GM18499 (cell line): ENCODE measurements at regions not wholly inside any gene's neighbourhood (a gene's known extent, or its start where the extent isn't known, plus 50 kb on each side); places are given as distances from the start of the nearest gene placed in this dataset.
"Not testable (repeated sequence)": the region's sequence is repeated elsewhere in the genome, so short reads cannot be mapped to it uniquely, and the experiment has no call there.

Experiments used
- ATAC-seq: cut with Tn5 transposase; IDR thresholded peaks from one replicate; pipeline ENCODE4 v1.9.1; 2021; ENCODE audit warnings: moderate number of reproducible peaks; ENCODE audit not compliant: insufficient read depth, unreplicated experiment

DNA sequence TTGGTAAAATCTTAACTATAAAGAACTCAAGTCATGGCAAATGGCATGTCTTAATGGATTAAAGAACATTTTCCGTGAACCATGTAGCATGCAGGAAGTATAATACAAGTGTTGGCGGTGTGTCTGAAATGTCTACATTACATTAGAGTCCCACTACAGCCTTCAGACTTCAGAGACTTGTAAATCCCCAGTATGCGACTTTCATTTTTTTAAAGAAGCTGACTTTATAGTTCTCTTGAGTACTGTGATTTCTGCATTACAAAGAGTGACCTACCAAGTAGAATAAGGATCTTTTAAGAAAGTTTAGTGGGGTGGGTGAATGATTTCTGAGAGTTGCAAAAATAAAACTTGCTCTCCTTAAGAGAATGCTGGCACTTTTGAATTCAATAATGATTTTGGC lies 140.7 kb upstream of the FN1 start:
- ATAC-seq = no peak

DNA sequence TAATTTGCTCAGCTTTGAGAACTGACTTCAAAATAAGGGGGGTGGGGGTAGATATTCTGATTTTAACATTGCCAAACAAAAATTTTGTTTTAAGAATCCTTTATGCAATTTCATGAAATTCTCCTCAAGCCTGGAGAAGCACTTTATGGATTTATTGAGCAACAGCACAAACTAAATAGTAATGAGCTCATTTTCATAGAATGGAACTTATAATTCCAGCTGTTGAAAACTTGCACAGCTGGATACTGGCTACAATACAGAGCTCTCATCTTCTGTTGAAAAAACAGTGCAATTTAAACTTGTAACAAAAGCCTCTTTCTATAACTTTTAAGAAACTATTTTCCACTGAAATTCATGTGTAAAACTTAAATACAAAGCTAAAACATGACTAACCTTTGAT lies 137.6 kb upstream of the FN1 start:
- ATAC-seq = no peak

DNA sequence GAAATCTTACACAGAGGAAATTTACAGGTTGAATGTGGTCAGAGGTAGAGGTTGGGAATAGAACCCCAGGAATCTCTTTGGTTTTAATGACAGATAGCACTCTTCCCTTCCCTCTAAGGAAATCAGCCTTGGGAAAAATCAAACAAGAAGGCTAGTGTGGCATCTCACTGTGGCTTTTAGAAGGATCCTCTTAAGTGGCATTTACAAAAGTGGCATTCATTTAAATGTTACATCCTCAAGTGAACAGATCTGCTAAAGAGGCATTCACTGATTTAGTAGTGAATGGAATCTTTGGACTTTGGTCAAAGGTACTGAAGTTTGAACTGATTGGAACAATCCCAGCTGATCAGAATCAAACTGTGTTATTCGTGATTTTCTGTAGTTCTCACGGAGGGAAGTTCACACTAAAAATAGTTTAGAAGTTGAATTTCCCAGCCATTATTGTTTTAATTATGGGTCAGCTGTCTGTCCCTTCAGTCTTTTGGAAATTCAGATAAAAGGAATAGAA lies 136.5 kb upstream of the FN1 start:
- no peak for ATAC-seq

DNA sequence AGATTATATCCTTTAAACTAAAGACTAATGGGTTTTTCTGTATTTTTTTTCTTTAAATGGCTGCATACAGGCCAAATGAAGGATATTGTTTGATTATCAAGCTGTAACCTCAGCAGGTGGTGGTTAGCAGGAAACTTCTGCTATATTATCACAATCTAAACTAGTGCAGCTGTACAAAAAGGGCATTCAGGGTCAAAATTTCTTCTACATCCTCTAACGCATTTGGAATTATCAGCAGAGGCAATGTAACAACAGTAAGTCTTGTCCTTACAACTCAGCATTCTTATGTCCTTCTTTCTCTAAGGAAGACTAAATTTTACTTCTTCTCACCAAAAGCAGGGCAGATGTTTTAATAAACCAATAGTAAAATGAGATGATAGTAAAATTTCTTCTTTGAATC lies 135.8 kb upstream of the FN1 start:
- no peak for ATAC-seq

DNA sequence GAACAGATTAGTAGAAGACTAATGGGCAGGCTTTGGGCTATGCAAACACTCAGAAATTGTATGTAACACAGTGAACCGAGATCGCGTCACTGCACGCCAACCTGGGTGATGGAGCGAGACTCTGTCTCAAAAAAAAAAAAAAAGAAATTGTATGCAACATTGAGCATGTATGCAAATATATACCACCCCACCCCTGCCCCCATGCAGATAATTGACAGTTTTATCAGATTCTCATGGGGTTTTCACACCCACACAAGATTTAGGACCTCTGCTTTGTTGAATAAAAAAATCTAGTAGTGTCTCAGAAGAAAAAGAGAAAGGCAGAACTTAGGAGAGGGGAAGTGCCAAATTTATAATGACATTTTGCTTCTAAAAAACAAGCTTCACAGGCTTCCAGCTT lies 131.6 kb upstream of the FN1 start:
- ATAC-seq = no peak

DNA sequence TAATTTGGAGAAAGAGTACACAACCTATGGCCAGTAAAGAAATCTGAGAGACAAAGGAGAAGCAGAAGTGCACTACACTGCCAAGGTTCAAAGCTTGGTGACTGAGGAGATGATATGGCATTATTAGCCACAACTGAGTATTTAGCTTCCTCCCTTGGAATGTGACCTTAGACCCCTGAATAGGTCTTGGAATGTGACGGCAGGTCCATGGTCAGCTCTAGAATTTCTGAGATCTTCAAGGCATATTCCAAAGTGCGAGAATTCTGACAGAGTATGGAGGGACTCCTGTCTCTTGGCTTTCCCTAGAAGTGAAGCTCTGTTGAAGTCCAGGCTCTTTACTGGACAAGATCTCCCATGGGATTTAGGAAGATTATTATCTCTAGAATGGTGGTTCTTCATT lies 130.0 kb upstream of the FN1 start:
- ATAC-seq = no peak

DNA sequence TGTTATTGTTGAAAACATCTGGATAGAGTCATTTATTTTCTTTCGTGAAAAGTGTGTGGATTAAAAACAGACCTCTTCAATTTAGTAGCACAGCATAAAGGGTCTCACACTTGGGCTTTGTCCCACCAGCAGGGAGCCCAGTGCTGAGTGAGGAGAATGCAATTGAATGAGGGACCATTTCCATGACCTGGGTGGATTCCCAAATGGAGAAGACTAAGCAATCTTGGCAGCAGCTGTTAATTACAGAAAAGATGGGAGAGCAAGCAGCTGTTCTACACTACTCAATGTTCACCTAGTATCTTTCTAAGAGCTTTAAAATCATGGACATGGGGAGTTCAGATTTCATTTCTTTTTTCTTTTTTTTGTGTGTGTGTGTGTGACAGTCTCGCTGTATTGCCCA lies 121.8 kb upstream of the FN1 start:
- ATAC-seq = no peak

DNA sequence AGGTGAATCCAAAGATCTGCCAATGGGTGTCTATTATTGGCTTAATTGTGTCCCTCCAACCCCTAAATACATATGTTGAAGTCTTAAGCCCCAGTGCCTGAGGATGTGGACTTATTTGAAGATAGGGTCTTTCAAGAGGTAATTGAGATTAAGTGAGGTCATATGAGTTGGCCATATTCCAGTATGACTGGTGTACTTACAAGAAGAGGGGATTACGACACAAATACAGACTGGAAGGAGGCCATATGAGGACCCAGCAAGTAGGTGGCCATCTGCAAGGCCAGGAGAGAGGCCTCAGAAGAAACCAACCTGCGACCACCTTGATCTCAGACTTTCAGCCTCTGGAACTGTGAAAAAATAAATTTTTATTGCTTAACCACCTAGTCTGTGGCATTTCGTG lies 121.1 kb upstream of the FN1 start:
- no peak for ATAC-seq

DNA sequence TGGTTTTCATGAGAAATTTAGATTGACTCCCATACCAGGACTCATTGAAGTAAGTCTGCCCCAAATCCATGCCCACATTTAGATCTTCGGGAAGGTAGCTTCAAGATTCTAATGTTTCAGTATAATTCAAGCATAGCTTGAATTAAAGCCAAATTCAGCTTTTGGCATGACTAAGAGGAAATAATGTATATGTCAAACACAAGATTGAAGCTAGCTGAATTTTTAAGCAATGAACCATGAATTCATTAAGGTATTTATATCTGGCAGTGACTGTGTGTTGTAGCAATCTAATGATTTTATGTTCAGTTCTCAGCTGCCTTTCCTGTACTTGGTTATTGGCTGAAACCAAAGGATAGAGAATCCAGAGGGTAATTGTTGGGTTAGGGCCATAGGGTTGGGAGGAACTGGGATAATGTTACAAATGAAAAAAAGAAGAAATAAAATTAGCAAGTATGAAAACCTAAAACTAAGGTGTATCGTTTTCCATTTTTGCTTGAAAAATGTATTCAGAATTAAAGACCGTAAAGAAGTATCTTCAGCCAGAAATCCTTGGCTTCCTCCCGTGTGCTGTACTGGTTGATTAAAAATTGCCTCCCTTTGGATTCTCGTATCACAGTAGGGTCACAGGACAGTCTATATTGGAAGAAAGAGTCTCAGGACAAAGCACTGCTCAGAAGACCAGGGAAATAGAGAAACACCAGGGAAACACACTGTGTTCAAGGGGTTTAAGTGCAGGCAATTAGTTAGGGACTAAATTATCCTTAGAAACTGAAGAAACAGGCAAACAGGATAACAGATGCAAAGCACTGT lies 119.0 kb upstream of the FN1 start:
- no peak for ATAC-seq

DNA sequence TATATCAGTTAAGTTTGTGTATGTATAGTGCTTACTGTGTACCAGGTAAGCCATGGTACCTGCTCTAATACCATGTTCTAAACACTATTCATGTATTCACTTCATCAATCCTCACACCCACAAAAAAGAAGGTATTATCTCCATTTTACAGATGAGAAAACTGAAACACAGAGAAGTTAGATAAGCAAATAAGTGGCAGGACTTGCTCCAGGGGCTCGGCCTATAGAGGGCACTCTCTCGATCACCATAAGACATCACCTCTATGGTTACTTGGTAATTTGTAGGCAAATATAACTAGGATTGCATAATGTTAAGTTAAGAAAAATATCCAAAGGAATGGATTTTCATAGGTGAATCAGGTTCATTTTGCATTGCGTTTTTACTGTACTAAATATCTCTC lies 118.1 kb upstream of the FN1 start:
- no peak for ATAC-seq

DNA sequence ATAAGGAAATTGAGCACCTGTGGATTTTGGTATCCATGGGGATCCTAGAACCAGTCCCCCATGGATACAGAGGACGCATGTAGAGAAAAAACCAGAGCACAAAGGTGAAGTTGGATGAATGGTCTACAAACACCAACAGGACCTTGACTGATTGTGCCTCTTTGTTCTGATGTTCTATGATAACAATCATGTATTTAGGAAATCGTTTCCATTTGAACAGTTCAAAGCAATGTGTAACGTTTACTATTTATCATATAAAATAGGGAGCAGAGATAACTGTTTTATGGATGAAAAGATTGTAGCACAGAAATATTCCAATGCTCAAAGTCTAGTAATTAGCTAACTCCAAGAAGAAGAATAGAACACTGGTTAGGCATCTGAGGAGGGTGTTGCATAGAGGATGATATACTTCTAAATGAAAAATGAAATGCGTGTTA lies 116.3 kb upstream of the FN1 start:
- ATAC-seq = no peak

DNA sequence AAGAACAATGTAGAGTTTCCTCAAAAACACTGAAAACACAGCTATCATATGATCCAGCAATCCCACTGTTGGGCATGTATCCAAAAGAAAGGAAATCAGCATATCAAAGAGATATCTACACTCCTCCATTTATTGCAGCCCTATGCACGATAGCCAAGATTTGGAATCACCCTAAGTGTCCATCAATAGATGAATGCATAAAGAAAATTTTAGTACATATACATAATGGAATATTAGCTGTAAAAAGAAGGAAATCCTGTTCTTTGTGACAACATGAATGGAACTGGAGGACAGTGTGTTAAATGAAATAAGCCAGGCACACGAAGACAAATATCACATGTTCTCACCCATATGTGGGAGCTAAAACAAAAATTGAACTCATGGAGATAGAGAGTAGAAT lies 114.5 kb upstream of the FN1 start:
- ATAC-seq = no peak

DNA sequence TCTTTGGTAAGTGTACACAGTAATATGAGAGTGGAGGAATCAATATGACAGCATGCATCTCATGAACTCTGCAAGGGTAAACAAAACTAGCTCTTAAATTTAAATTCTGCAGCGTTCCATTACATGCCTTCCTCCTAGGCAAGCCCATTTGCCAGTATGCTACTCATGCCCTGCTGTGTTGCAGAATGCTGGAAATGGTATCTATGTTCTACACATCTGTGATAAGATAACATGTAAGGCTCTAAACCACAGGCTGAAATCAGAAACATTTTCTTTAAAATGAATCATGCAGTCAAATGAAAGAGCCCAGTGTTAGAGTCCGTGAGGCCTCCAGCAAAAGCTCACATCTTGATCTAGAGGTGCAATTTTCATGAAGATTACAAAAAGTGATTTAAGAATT lies 112.8 kb upstream of the FN1 start:
- no peak for ATAC-seq

DNA sequence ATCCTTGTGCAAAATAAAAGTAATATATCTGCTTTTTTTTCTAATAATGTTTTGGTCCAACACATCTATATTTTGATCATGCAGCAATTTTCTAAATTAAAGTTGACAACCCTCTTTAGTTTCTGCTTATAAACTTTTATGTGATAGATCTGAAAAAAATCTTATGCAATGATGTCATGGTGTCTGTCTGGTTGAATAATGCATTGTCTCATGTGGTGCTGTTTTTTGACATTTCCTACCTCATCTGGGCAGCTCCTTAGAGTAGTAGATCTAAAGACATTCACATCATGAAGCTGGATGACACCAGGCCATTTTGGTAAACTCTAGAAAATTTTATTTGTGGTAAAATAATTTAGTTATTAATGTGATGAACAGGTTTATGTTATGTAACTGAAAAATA lies 106.8 kb upstream of the FN1 start:
- ATAC-seq = no peak

DNA sequence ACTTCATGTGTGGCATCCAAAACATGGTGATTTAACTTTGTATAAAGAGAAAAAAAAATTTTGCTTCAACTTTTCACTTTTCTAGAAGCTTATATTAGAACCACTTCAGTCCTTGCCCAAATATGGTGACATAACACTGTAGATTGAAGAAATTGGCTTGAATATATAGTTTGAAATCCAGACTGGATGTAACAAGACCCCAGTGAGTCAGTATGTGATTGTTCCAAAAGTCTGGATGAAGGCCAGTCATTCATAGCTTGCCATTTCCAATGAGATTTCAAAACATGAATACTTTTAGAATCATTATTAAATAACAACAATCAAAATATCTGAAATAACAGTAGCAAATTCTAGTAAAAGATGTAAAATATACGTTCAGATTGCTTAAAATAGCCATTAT lies 104.8 kb upstream of the FN1 start:
- ATAC-seq = no peak

DNA sequence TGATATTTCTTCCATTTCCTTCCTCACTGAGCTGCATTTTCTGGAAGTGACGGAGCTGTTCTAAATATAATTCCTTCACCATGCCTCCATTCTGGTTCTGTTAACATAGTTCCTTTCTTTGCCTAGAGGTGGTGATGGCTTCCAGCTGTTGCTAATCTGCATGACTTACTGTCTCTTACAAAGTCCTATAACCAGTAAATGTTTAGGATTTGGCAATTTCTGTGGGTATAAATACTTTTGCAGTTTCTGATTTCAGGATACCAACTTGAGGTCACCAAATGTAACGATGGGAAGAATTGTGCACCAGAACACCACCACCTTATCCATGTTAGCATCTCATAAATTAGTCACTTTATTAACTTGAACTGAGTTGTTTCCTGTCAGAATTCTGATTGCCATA lies 101.7 kb upstream of the FN1 start:
- ATAC-seq = no peak

DNA sequence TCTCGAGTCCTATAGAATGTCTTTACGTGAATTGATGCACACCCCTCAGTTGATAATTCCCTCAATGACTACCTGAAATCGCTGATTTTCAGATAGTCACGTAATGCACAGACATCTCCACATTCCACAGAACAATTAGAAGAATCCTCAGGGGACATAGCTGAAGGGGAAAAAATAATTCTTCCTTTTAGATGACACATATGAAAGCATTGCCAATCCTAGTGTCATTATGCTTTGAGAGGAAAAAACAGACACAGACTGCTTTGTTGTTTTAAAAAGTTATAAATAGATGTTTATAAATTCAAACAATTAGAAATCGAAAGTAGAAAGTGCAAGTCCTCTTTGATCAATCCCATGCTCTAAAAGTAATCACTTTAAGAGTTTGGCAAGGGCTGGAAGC lies 100.6 kb upstream of the FN1 start:
- no peak for ATAC-seq

DNA sequence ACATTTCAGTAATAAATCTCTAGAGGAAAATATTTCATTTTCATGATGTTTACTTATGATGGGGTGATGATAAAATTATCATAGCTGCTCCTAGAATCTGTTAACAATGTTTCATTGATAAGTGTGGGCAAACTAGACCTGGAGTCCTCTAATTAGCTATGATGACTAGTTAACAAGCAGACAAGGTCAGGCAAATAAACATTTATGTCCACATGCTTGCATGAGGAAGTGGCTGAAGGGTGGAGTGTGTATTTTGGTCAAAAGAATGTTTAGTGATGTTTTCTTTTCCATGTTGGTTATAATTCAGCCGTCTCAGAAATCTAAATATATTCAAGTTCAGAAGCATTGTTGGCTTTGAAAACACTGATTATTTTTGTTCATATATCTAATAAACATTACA lies 99.9 kb upstream of the FN1 start:
- no peak for ATAC-seq

DNA sequence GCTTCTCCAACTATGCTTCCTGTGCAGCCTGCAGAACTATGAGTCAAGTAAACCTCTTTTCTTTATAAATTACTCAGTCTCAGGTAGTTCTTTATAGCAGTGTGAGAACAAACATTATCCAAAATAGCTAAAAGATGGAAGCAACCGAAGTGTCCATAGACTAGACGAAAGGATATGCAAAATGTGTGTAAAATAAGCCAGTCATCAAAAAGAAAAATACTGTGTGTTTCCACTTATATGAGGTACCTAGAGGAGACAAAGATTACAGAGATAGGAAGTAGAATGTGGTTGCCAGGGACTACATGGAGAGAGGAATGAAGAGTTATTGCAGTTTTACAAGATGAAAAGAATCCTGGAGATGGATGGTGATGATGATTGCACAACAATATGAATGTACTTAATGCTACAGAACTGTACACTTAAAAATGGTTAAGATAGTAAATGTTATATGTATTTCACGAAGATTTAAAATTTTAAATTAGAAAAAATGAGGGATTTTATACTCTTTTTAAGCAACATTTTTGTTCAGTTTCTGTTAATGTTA lies 99.3 kb upstream of the FN1 start:
- ATAC-seq = no peak

DNA sequence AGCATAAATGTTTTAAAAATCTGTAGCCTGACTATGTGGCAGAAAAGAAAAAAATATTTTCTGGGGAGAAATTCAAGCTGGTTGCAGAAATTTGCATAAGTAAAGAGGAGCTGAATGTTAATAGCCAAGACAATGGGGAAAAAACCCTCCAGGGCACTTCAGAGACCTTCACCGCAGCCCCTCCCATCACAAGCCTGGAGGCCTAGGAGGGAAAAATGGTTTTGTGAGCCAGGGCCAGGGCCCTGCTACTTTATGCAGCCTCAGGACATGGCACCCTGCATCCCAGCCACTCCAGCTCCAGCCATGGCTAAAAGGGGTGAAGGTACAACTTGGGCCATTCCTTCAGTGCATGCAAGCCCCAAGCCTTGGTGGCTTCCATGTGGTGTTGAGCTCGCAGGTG lies 97.8 kb upstream of the FN1 start:
- ATAC-seq = not testable (repeated sequence)

DNA sequence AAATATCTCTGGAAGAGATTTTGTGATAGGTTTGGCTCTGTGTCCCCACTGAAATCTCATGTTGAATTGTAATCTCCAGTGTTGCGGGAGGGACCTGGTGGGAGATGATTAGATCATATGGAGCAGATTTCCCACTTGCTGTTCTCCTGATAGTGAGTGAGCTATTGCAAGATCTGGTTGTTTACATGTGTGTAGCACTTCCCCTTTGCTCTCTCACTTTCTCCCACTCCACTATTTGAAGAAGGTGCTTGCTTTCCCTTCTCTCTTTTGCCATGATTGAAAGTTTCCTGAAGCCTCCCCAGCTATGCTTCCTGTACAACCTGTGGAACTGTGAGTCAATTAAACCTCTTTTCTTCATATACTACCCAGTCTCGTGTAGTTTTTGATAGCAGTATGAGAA lies 97.0 kb upstream of the FN1 start:
- ATAC-seq = no peak

DNA sequence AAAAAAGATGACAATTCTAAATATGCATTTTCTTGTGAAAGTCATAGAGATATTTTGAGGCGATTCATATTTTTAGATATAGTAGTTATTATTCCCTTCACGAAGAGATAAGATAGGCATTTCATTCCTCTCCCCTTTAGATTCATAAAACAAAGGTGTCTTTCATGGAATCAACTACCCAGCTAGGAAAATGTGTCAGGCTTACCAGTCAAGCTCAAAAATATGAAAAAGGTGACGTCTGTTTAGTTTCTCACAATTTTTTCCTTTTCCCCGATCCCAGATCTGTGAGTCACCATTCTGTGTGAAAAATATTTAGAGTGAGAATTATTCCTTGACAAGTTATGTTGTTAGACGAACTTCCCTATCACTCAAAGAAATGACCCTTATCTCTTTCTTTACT lies 95.4 kb upstream of the FN1 start:
- ATAC-seq = no peak
